DOHH2 (cell line): ENCODE measurements at regions not wholly inside any gene's neighbourhood (a gene's known extent, or its start where the extent isn't known, plus 50 kb on each side); places are given as distances from the start of the nearest gene placed in this dataset.

Source experiments
- H3F3A ChIP-seq: fragments of 200-600 bp; sonication (generic), shearing (Covaris generic); 2 replicates; pipeline ENCODE4 v1.6.0; 2016; ENCODE audit warnings: antibody characterized with exemption, mild to moderate bottlenecking; ENCODE audit not compliant: control insufficient read depth, insufficient read depth
- H3K27ac ChIP-seq: fragments of 200-600 bp; sonication (generic); 2 replicates; pipeline ENCODE4 v1.5.1; 2014; ENCODE audit warnings: low read depth, mild to moderate bottlenecking, low read length, moderate library complexity
- H3K27me3 ChIP-seq: fragments of 200-600 bp; sonication (generic); 2 replicates; pipeline ENCODE4 v1.6.1; 2014; ENCODE audit warnings: mild to moderate bottlenecking, low read length, mixed read lengths; ENCODE audit not compliant: control insufficient read depth
- H3K36me3 ChIP-seq: fragments of 200-600 bp; sonication (generic); 2 replicates; pipeline ENCODE4 v1.6.1; 2014; ENCODE audit warnings: mild to moderate bottlenecking, low read length, moderate library complexity, mixed read lengths; ENCODE audit not compliant: control insufficient read depth
- H3K4me1 ChIP-seq: fragments of 200-600 bp; sonication (generic); 2 replicates; pipeline ENCODE4 v1.6.1; 2014; ENCODE audit warnings: mild to moderate bottlenecking, low read length, mixed read lengths; ENCODE audit not compliant: control insufficient read depth
- H3K4me2 ChIP-seq: fragments of 200-600 bp; sonication (generic); 2 replicates; pipeline ENCODE4 v1.6.0; 2014; ENCODE audit warnings: mild to moderate bottlenecking, low read length, moderate library complexity
- H3K4me3 ChIP-seq: fragments of 200-600 bp; sonication (generic); 2 replicates; pipeline ENCODE4 v1.5.1; 2014; ENCODE audit warnings: mild to moderate bottlenecking, low read length, mixed read lengths
- H3K79me2 ChIP-seq: fragments of 200-600 bp; sonication (generic); 2 replicates; pipeline ENCODE4 v1.6.1; 2014; ENCODE audit warnings: mild to moderate bottlenecking, low read length, mixed read lengths; ENCODE audit not compliant: control insufficient read depth
- H3K9me2 ChIP-seq: fragments of 200-600 bp; sonication (generic); replicated peaks from 2 replicates; pipeline ENCODE4 v1.6.1; 2014; ENCODE audit warnings: mild to moderate bottlenecking, low read length, mixed read lengths; ENCODE audit not compliant: control insufficient read depth
- H3K9me3 ChIP-seq: fragments of 200-600 bp; sonication (generic); 2 replicates; pipeline ENCODE4 v1.6.1; 2014; ENCODE audit warnings: antibody characterized with exemption, low read length, mixed read lengths; ENCODE audit not compliant: control insufficient read depth, insufficient read depth
- H4K20me1 ChIP-seq: fragments of 200-600 bp; sonication (generic); 2 replicates; pipeline ENCODE4 v1.6.0; 2014; ENCODE audit warnings: low read depth, mild to moderate bottlenecking, antibody characterized with exemption, low read length, moderate library complexity; ENCODE audit not compliant: control insufficient read depth, insufficient read depth
- EZH2phosphoT487 ChIP-seq: fragments of 200-600 bp; sonication (generic); IDR thresholded peaks from 2 replicates; pipeline ENCODE4 v1.6.1; 2017; ENCODE audit warnings: borderline replicate concordance, mild to moderate bottlenecking, antibody characterized with exemption, low read length, moderate library complexity, mixed read lengths
- TF ChIP-seq, protein P1 (sequence below): fragments of 200-600 bp; sonication (generic); IDR thresholded peaks from one replicate; pipeline ENCODE4 v1.5.1; 2014; ENCODE audit warnings: antibody characterized with exemption, mild to moderate bottlenecking, low read depth, low read length; ENCODE audit not compliant: poor library complexity, severe bottlenecking

GRCh38 chr2:241994556-241995213 is 125.2 kb downstream of the RTP5 start:
- no peak for TF ChIP-seq EZH2phosphoT487
- TF ChIP-seq, protein P1, sequence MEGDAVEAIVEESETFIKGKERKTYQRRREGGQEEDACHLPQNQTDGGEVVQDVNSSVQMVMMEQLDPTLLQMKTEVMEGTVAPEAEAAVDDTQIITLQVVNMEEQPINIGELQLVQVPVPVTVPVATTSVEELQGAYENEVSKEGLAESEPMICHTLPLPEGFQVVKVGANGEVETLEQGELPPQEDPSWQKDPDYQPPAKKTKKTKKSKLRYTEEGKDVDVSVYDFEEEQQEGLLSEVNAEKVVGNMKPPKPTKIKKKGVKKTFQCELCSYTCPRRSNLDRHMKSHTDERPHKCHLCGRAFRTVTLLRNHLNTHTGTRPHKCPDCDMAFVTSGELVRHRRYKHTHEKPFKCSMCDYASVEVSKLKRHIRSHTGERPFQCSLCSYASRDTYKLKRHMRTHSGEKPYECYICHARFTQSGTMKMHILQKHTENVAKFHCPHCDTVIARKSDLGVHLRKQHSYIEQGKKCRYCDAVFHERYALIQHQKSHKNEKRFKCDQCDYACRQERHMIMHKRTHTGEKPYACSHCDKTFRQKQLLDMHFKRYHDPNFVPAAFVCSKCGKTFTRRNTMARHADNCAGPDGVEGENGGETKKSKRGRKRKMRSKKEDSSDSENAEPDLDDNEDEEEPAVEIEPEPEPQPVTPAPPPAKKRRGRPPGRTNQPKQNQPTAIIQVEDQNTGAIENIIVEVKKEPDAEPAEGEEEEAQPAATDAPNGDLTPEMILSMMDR: no peak
- H3K27me3 ChIP-seq: no peaks in the 10 kb centered on the region; the same call in 1 of the 2 replicates
- no peaks in the 10 kb centered on the region for H3K79me2 ChIP-seq
- H3K36me3 ChIP-seq: no peaks in the 10 kb centered on the region
- H3K4me1 ChIP-seq: no peaks in the 10 kb centered on the region
- no peak overlapping the region for H3K4me3 ChIP-seq
- H3K27ac ChIP-seq: no peak overlapping the region
- no peaks in the 10 kb centered on the region for H3K9me3 ChIP-seq
- no peak overlapping the region for H3K4me2 ChIP-seq
- H3F3A ChIP-seq: no peaks in the 10 kb centered on the region
- no peaks in the 10 kb centered on the region for H3K9me2 ChIP-seq
- no peaks in the 10 kb centered on the region for H4K20me1 ChIP-seq

GRCh38 chr2:241996100-241996499 is 126.6 kb downstream of the RTP5 start:
- H3K27me3 ChIP-seq: no peaks in the 10 kb centered on the region; the same call in 1 of the 2 replicates
- no peaks in the 10 kb centered on the region for H3K9me2 ChIP-seq
- no peaks in the 10 kb centered on the region for H3K36me3 ChIP-seq
- no peaks in the 10 kb centered on the region for H3K4me1 ChIP-seq
- H3K4me2 ChIP-seq: no peak overlapping the region
- H3K4me3 ChIP-seq: no peak overlapping the region
- no peaks in the 10 kb centered on the region for H3F3A ChIP-seq
- H3K27ac ChIP-seq: no peak overlapping the region
- TF ChIP-seq, protein P1: no peak
- no peak for TF ChIP-seq EZH2phosphoT487
- H4K20me1 ChIP-seq: no peaks in the 10 kb centered on the region
- no peaks in the 10 kb centered on the region for H3K9me3 ChIP-seq
- H3K79me2 ChIP-seq: no peaks in the 10 kb centered on the region

DNA sequence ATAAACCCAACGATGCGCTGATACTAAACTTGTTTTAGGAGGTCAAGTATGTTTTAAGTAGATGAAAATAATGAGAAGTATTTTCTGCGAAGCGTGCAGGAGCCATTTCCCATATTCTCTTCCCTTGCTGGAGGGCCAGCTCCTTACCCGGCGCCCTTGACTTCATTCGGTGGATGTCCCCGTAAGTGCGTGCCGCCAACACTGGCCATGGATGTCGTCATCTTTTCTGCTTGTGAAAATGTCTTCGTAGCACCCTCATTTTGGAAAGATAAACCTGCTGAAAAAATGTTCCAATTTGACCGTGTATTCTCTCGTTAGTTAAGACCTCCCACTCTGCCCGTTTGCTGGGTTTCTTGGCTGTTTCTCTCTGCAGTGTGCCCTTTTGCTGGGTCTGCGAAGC is 127.5 kb downstream of the RTP5 start:
- Histone ChIP-seq H4K20me1 (no peaks in the 10 kb centered on the region), H3K79me2 (no peaks in the 10 kb centered on the region), H3K9me2 (no peaks in the 10 kb centered on the region), H3K4me3 (no peak overlapping the region), H3K27ac (no peak overlapping the region), H3K4me2 (no peak overlapping the region), H3K4me1 (no peaks in the 10 kb centered on the region), H3K27me3 (no peaks in the 10 kb centered on the region; the same call in 1 of the 2 replicates), H3F3A (no peaks in the 10 kb centered on the region), H3K36me3 (no peaks in the 10 kb centered on the region), H3K9me3 (no peaks in the 10 kb centered on the region)
- TF ChIP-seq, protein P1: no peak
- TF ChIP-seq EZH2phosphoT487: no peak
